Panc1 (cell line): ENCODE measurements at regions not wholly inside any gene's neighbourhood (a gene's known extent, or its start where the extent isn't known, plus 50 kb on each side); places are given as distances from the start of the nearest gene placed in this dataset.
"Not testable (repeated sequence)": the region's sequence is repeated elsewhere in the genome, so short reads cannot be mapped to it uniquely, and the experiment has no call there.

Source experiments
- ATAC-seq: fragments of 200-7000 bp; cut with Tn5 transposase; 2 replicates; pipeline ENCODE4 v1.9.1; 2020; ENCODE audit warnings: mild to moderate bottlenecking, moderate library complexity
- BruUV-seq: library from RNA; stranded (reverse); fragments of 400-500 nt; replicated peaks from 2 replicates; lab custom pipeline; 2021; lab: Mats Ljungman, UMichigan
- CTCF ChIA-PET: fragments of 300-600 bp; sonication (Branson Sonifier 250); formaldehyde crosslinking; loops from one replicate; lab custom pipeline; 2022; ENCODE audit warnings: antibody characterized with exemption; lab: Charles Lee
- POLR2A ChIA-PET: fragments of 300-600 bp; sonication (Branson Sonifier 250); formaldehyde crosslinking; loops from one replicate; lab custom pipeline; 2022; ENCODE audit warnings: antibody characterized with exemption; lab: Charles Lee
- DNase-seq: peaks from one replicate; pipeline ENCODE4 v3.0.0-alpha.2; 2010; ENCODE audit warnings: low read depth, low spot score
- H3K27ac ChIP-seq: 2 replicates; pipeline ENCODE4 v1.5.1; 2011; ENCODE audit warnings: mild to moderate bottlenecking, low read length, inconsistent platforms
- H3K27me3 ChIP-seq: fragments of 200-500 bp; sonication (Bioruptor generic); 2 replicates; pipeline ENCODE4 v1.6.0; 2014; ENCODE audit warnings: low read length, inconsistent platforms; ENCODE audit not compliant: control insufficient read depth, insufficient read depth
- H3K36me3 ChIP-seq: fragments of 200-500 bp; sonication (Bioruptor generic); 2 replicates; pipeline ENCODE4 v1.5.1; 2014; ENCODE audit warnings: inconsistent platforms, mild to moderate bottlenecking, low read length, moderate library complexity; ENCODE audit not compliant: control insufficient read depth, insufficient read depth
- H3K4me1 ChIP-seq: 2 replicates; pipeline ENCODE4 v1.5.1; 2011; ENCODE audit warnings: inconsistent platforms, mild to moderate bottlenecking, low read length, moderate library complexity; ENCODE audit not compliant: control insufficient read depth, insufficient read depth
- H3K4me3 ChIP-seq, 2 experiments: 2 replicates each; pipeline ENCODE4 v1.5.1; 2011 to 2012; ENCODE audit warnings: low read depth in 2 of 2, low read length in 2 of 2, mild to moderate bottlenecking in 2 of 2, inconsistent platforms in 1 of 2, moderate library complexity in 1 of 2
- H3K9me3 ChIP-seq: fragments of 200-500 bp; sonication (Bioruptor generic); 2 replicates; pipeline ENCODE4 v1.5.1; 2014; ENCODE audit warnings: low read depth, mild to moderate bottlenecking, inconsistent platforms, low read length, moderate library complexity; ENCODE audit not compliant: control insufficient read depth, insufficient read depth
- CTCF ChIP-seq: fragments of 450-650 bp; IDR thresholded peaks from 2 replicates; pipeline ENCODE4 v1.5.1; 2017; ENCODE audit warnings: mild to moderate bottlenecking
- POLR2AphosphoS5 ChIP-seq: IDR thresholded peaks from 2 replicates; pipeline ENCODE4 v1.6.1; 2012; ENCODE audit warnings: mild to moderate bottlenecking, low read depth, low read length, moderate library complexity
- REST ChIP-seq, 2 experiments: IDR thresholded peaks; 2 replicates each; pipeline ENCODE4 v1.6.1; 2011 to 2012; ENCODE audit warnings: low read depth in 2 of 2, control low read depth in 1 of 2, low read length in 1 of 2, mild to moderate bottlenecking in 1 of 2, moderate library complexity in 1 of 2; ENCODE audit not compliant: insufficient read depth in 1 of 2
- SIN3A ChIP-seq: IDR thresholded peaks from 2 replicates; pipeline ENCODE4 v1.6.1; 2012; ENCODE audit warnings: low read depth, mild to moderate bottlenecking, low read length, moderate library complexity, borderline replicate concordance; ENCODE audit not compliant: insufficient read depth
- TCF7L2 ChIP-seq: IDR thresholded peaks from 2 replicates; pipeline ENCODE4 v1.6.1; 2011; ENCODE audit warnings: mild to moderate bottlenecking, low read depth, low read length, inconsistent platforms
- in situ Hi-C: cut with HindIII; loops from 2 replicates; pipeline ENCODE4 v1.10.0; 2016; ENCODE audit warnings: low sequenced_read_pairs, low pct_unique_long_range_greater_than_20kb
- intact Hi-C: fragments of 100-400 bp; cut with micrococcal nuclease; formaldehyde crosslinking; loops from one replicate; pipeline ENCODE4 v1.10.0; 2022; ENCODE audit not compliant: unreplicated experiment

- in situ Hi-C loops = no loop called here
- ATAC-seq = no peak
- ChIA-PET CTCF (no interaction called here), POLR2A (no interaction called here)
- Histone ChIP-seq H3K36me3 (no peaks in the 10 kb centered on the region; the same call in 1 of the 2 replicates), H3K27me3 (no peaks in the 10 kb centered on the region), H3K27ac (no peak overlapping the region), H3K4me1 (no peaks in the 10 kb centered on the region), H3K9me3 (no peaks in the 10 kb centered on the region), H3K4me3 (no peak overlapping the region)
- TF ChIP-seq REST (IDR thresholded peaks at IDR 0.05; ENCODE audit: insufficient read depth in 1 of 2, low read depth in 2 of 2, low read length in 1 of 2) (no peak), SIN3A (no peak), TCF7L2 (no peak), POLR2AphosphoS5 (no peak), CTCF (no peak)
- intact Hi-C loops = no loop called here
- no peak for DNase-seq
- BruUV-seq = no TSS peak
Observed at GRCh38 chr2:166647935-166648334, 153.9 kb upstream of the SCN7A start.

GRCh38 chr2:166643980-166644379 is 149.9 kb upstream of the SCN7A start:
- BruUV-seq = no TSS peak
- ChIA-PET POLR2A (no interaction called here), CTCF (no interaction called here)
- in situ Hi-C loops (no loop called here), intact Hi-C loops (no loop called here)
- no peak overlapping the region for H3K27ac ChIP-seq
- no peak overlapping the region for H3K4me3 ChIP-seq
- DNase-seq (no peak), ATAC-seq (no peak)
- H3K27me3 ChIP-seq = no peaks in the 10 kb centered on the region
- H3K9me3 ChIP-seq = no peaks in the 10 kb centered on the region
- no peaks in the 10 kb centered on the region; the same call in 1 of the 2 replicates for H3K36me3 ChIP-seq
- TF ChIP-seq TCF7L2 (no peak), CTCF (no peak), SIN3A (no peak), POLR2AphosphoS5 (no peak), REST (IDR thresholded peaks at IDR 0.05; ENCODE audit: insufficient read depth in 1 of 2, low read depth in 2 of 2, low read length in 1 of 2) (no peak)
- no peaks in the 10 kb centered on the region for H3K4me1 ChIP-seq

GRCh38 chr2:166641516-166641915 is 147.5 kb upstream of the SCN7A start:
- H3K27ac ChIP-seq, ATAC-seq, H3K4me1 ChIP-seq, H3K36me3 ChIP-seq, H3K9me3 ChIP-seq, DNase-seq, H3K27me3 ChIP-seq, POLR2A ChIA-PET, in situ Hi-C loops, CTCF ChIA-PET, intact Hi-C loops, H3K4me3 ChIP-seq, BruUV-seq: not testable (repeated sequence)
